ENCODE measurements at regions not wholly inside any gene's neighbourhood (a gene's known extent, or its start where the extent isn't known, plus 50 kb on each side); places are given as distances from the start of the nearest gene placed in this dataset.

DNA sequence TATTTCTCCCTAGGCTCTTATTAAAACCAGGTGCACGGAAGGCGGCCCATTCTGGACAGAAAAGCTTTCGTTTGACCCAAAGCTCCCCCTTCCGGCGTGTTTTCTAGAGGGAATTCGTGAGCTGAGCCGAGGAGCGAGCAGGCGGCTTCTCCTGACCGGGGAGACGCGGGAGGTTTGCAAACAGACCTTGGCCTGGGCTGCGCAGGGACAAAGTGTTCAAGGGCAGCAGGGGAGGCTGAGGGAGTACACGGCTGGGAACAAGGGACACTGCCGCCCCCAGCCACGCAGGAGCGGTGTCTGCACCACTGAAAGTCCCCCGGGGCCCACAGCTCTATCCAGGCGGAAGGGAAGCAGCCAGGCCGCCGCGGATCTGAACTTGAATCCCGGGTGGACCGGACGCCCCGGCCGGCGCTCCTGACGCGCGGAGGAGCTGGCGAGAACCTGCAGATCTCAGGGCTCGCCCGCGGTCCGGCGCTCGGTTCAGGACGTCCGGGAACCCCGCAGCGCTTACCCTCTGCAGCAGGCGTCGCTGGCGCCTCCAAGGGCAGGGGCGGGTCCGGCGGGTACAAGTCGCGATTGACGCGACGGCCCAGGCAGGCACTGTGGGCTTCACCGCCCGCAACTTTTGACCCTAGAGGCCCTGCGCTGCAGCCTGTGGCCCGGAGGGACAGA is 101.9 kb downstream of the WT1 start:
- no peak overlapping the region for H3K27ac ChIP-seq (ENCODE audit: low read depth in 2 of 2, low read length in 1 of 2)
- peaks cover 0 to 7% of the 10 kb centered on the region in 2 donors for H3K4me1 ChIP-seq (ENCODE audit: control insufficient read depth in 2 of 2, insufficient read depth in 2 of 2, low read length in 1 of 2)
- 9 to 12% methylated on average over 48 to 57 of the region's 57 CpGs for WGBS, 2 donors
- peak overlapping the region; percentile 29 to 46 for H3K4me3 ChIP-seq (ENCODE audit: low read depth in 1 of 2, low read length in 2 of 2)
- no peaks in the 10 kb centered on the region for H3K36me3 ChIP-seq (ENCODE audit: control insufficient read depth in 2 of 2, insufficient read depth in 2 of 2, low read length in 1 of 2)
- peaks cover 0 to 2% of the 10 kb centered on the region in 2 donors for H3K9me3 ChIP-seq (ENCODE audit: control insufficient read depth in 2 of 2, insufficient read depth in 1 of 2, low read depth in 1 of 2, low read length in 1 of 2)
- H3K27me3 ChIP-seq (ENCODE audit: control insufficient read depth in 1 of 2, insufficient read depth in 2 of 2, low read length in 2 of 2) = peaks cover 0 to 5% of the 10 kb centered on the region in 2 donors

DNA sequence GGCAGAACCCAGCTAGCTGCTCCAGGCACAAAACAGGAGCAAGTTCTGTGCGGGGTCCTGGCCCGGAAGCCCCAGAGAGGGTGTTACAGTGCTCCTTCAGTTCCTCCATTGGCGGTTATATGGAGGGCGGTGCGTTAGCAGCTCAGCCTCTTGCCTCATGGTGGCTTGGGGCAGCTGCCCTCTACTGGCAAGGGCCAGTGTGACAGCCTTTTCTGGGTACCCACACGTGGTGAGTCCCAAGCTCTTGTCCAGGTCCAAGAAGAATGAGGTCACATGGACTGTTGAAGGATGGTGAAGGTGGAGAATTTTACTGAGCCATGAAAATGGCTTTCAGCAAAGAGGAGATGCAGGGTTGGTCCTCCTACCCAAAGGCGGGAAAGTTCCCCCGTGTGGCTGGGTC is 100.5 kb downstream of the WT1 start:
- 93 to 94% methylated on average over 8 of the region's 8 CpGs for WGBS, 2 donors
- peaks cover 0 to 5% of the 10 kb centered on the region in 2 donors for H3K27me3 ChIP-seq (ENCODE audit: control insufficient read depth in 1 of 2, insufficient read depth in 2 of 2, low read length in 2 of 2)

More for the DNA sequence above, 100.5 kb downstream of the WT1 start:
- Histone ChIP-seq H3K9me3 (ENCODE audit: control insufficient read depth in 2 of 2, insufficient read depth in 1 of 2, low read depth in 1 of 2, low read length in 1 of 2) (peaks cover 0 to 2% of the 10 kb centered on the region in 2 donors), H3K4me3 (ENCODE audit: low read depth in 1 of 2, low read length in 2 of 2) (no peak overlapping the region), H3K36me3 (ENCODE audit: control insufficient read depth in 2 of 2, insufficient read depth in 2 of 2, low read length in 1 of 2) (no peaks in the 10 kb centered on the region), H3K4me1 (ENCODE audit: control insufficient read depth in 2 of 2, insufficient read depth in 2 of 2, low read length in 1 of 2) (peaks cover 0 to 7% of the 10 kb centered on the region in 2 donors), H3K27ac (ENCODE audit: low read depth in 2 of 2, low read length in 1 of 2) (no peak overlapping the region)

Measured in esophagus (tissue), 2 donors.